HEK293 (cell line): ENCODE measurements at regions not wholly inside any gene's neighbourhood (a gene's known extent, or its start where the extent isn't known, plus 50 kb on each side); places are given as distances from the start of the nearest gene placed in this dataset.

Source experiments
- PRDM1 ChIP-seq: fragments of 450-650 bp; formaldehyde crosslinking; IDR thresholded peaks from 2 replicates; pipeline ENCODE4; 2016; ENCODE audit warnings: missing biosample characterization, missing genetic modification characterization
- ZEB2 ChIP-seq: fragments of 450-650 bp; formaldehyde crosslinking; IDR thresholded peaks from 2 replicates; pipeline ENCODE4 v1.5.1; 2016; ENCODE audit warnings: missing biosample characterization, missing genetic modification characterization
- ZNF211 ChIP-seq: fragments of 450-650 bp; formaldehyde crosslinking; IDR thresholded peaks from 2 replicates; pipeline ENCODE4 v1.5.1; 2016; ENCODE audit warnings: low read depth, missing biosample characterization, missing genetic modification characterization
- ZNF239 ChIP-seq: fragments of 450-650 bp; formaldehyde crosslinking; IDR thresholded peaks from 2 replicates; pipeline ENCODE4 v1.5.1; 2016; ENCODE audit warnings: missing biosample characterization, missing genetic modification characterization
- ZNF423 ChIP-seq: fragments of 450-650 bp; formaldehyde crosslinking; IDR thresholded peaks from 2 replicates; pipeline ENCODE4 v1.5.1; 2016; ENCODE audit warnings: missing biosample characterization, missing genetic modification characterization
- ZNF585B ChIP-seq: fragments of 450-650 bp; formaldehyde crosslinking; IDR thresholded peaks from 2 replicates; pipeline ENCODE4 v1.5.1; 2016; ENCODE audit warnings: missing biosample characterization, missing genetic modification characterization
- TF ChIP-seq, protein P1 (sequence below): fragments of 450-650 bp; formaldehyde crosslinking; IDR thresholded peaks from 2 replicates; pipeline ENCODE4 v1.5.1; 2016; ENCODE audit warnings: missing biosample characterization, missing genetic modification characterization

DNA sequence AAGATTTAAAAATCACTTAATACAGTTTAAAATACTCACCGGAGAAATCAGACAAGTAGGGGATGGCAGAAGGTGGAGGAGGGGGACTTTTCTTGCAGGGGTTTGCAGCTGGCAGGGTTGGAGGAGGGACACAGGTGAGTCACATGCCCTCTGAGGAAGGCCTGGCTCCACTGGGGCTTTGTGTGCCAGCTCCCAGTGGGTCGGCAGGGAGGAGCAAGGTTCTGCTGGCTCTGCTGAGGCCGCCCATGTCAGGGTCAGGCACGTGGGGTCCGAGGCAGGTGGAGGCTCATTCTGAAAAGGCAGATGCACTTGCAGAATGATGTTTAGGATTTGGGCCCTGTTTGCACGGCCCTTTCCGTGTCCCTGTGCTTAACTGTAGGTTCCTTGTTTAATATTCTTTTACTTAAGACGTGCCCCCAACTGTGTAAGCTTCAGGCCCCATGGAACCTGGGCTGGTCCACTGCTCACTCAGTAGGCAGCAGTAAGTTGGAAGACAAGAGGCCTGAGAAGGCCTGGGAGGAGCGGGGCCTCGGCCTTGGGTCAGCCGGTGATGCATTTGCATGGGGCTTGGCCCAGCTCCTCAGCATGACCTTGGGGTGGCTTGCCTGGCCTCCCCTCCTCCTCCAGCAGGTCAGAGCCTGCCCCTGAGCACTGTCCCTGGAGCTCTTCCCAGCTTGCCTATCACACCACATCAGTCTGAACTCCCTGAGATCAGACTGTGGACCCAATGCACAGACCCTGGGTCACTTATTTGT lies 141.0 kb downstream of the GLI2 start:
- TF ChIP-seq ZNF423 (tag by site-specific recombination) (no peak), ZNF585B (tag by site-specific recombination) (no peak), ZEB2 (tag by site-specific recombination) (no peak), PRDM1 (no peak), ZNF211 (tag by site-specific recombination) (no peak), ZNF239 (tag by site-specific recombination) (no peak)
- TF ChIP-seq, protein P1, sequence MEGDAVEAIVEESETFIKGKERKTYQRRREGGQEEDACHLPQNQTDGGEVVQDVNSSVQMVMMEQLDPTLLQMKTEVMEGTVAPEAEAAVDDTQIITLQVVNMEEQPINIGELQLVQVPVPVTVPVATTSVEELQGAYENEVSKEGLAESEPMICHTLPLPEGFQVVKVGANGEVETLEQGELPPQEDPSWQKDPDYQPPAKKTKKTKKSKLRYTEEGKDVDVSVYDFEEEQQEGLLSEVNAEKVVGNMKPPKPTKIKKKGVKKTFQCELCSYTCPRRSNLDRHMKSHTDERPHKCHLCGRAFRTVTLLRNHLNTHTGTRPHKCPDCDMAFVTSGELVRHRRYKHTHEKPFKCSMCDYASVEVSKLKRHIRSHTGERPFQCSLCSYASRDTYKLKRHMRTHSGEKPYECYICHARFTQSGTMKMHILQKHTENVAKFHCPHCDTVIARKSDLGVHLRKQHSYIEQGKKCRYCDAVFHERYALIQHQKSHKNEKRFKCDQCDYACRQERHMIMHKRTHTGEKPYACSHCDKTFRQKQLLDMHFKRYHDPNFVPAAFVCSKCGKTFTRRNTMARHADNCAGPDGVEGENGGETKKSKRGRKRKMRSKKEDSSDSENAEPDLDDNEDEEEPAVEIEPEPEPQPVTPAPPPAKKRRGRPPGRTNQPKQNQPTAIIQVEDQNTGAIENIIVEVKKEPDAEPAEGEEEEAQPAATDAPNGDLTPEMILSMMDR (tag by site-specific recombination): no peak
